SK-N-SH treated with all-trans-retinoic acid at 6 μM for 48 hours (cell line): ENCODE measurements at regions not wholly inside any gene's neighbourhood (a gene's known extent, or its start where the extent isn't known, plus 50 kb on each side); places are given as distances from the start of the nearest gene placed in this dataset.
A peak's percentile ranks its signal among the peaks of the same experiment; 100 is the strongest.

Source experiments
- ATAC-seq: fragments of 200-7000 bp; cut with Tn5 transposase; 3 replicates; pipeline ENCODE4 v1.9.1; 2020; ENCODE audit warnings: mild to moderate bottlenecking, moderate library complexity
- ARNTL ChIP-seq: fragments of 450-650 bp; formaldehyde crosslinking; IDR thresholded peaks from 2 replicates; pipeline ENCODE4 v1.5.0; 2020; ENCODE audit warnings: low read depth, mild to moderate bottlenecking, moderate library complexity, borderline replicate concordance
- BACH2 ChIP-seq: fragments of 250-450 bp; sonication (Bioruptor Pico); IDR thresholded peaks from 2 replicates; pipeline ENCODE4 v1.9.0; 2021; ENCODE audit warnings: mild to moderate bottlenecking, borderline replicate concordance
- CREB5 ChIP-seq: fragments of 250-450 bp; sonication (Bioruptor Pico); IDR thresholded peaks from 2 replicates; pipeline ENCODE4 v1.5.1; 2020; ENCODE audit warnings: low read depth, mild to moderate bottlenecking, moderate library complexity
- CSRNP3 ChIP-seq: fragments of 250-450 bp; sonication (Bioruptor Pico); IDR thresholded peaks from 2 replicates; pipeline ENCODE4 v1.5.1; 2021; ENCODE audit warnings: mild to moderate bottlenecking, moderate library complexity
- ESRRG ChIP-seq: fragments of 250-450 bp; sonication (Bioruptor Pico); IDR thresholded peaks from 2 replicates; pipeline ENCODE4 v1.6.1; 2021; ENCODE audit warnings: mild to moderate bottlenecking
- ISL1 ChIP-seq: fragments of 250-450 bp; sonication (Bioruptor Pico); IDR thresholded peaks from 2 replicates; pipeline ENCODE4 v2.1.2; 2022; ENCODE audit warnings: mild to moderate bottlenecking, moderate library complexity
- OSR1 ChIP-seq: fragments of 250-450 bp; sonication (Bioruptor Pico); IDR thresholded peaks from 2 replicates; pipeline ENCODE4 v1.8.0; 2022; ENCODE audit warnings: moderate library complexity, mild to moderate bottlenecking, inconsistent platforms
- POU6F1 ChIP-seq: fragments of 250-450 bp; sonication (Bioruptor Pico); IDR thresholded peaks from 2 replicates; pipeline ENCODE4 v1.8.0; 2021; ENCODE audit warnings: low read depth, mild to moderate bottlenecking, moderate library complexity, borderline replicate concordance
- PPARA ChIP-seq: fragments of 250-450 bp; sonication (Bioruptor Pico); IDR thresholded peaks from 2 replicates; pipeline ENCODE4 v1.5.0; 2020; ENCODE audit warnings: mild to moderate bottlenecking, borderline replicate concordance
- RARB ChIP-seq: fragments of 250-450 bp; sonication (Bioruptor Pico); IDR thresholded peaks from 2 replicates; pipeline ENCODE4 v1.8.0; 2021; ENCODE audit warnings: mild to moderate bottlenecking, moderate library complexity
- SNAI2 ChIP-seq: fragments of 250-450 bp; sonication (Bioruptor Pico); IDR thresholded peaks from 2 replicates; pipeline ENCODE4 v1.5.0; 2020; ENCODE audit warnings: mild to moderate bottlenecking, moderate library complexity
- ZC3H10 ChIP-seq: fragments of 250-450 bp; sonication (Bioruptor Pico); IDR thresholded peaks from 2 replicates; pipeline ENCODE4 v1.5.1; 2021; ENCODE audit warnings: mild to moderate bottlenecking, moderate library complexity
- ZFP3 ChIP-seq: fragments of 250-450 bp; sonication (Bioruptor Pico); IDR thresholded peaks from 2 replicates; pipeline ENCODE4 v1.5.0; 2020; ENCODE audit warnings: mild to moderate bottlenecking, moderate library complexity
- ZFP30 ChIP-seq: fragments of 450-650 bp; formaldehyde crosslinking; IDR thresholded peaks from 2 replicates; pipeline ENCODE4 v1.5.0; 2022; ENCODE audit warnings: mild to moderate bottlenecking, moderate library complexity
- ZNF70 ChIP-seq: fragments of 450-650 bp; formaldehyde crosslinking; IDR thresholded peaks from 2 replicates; pipeline ENCODE4 v1.5.0; 2020; ENCODE audit warnings: mild to moderate bottlenecking, moderate library complexity
- ZNF8 ChIP-seq: fragments of 450-650 bp; formaldehyde crosslinking; IDR thresholded peaks from 2 replicates; pipeline ENCODE4 v1.5.0; 2020; ENCODE audit warnings: mild to moderate bottlenecking, moderate library complexity
- TF ChIP-seq, protein P1 (sequence below): fragments of 250-450 bp; sonication (Bioruptor Pico); IDR thresholded peaks from 2 replicates; pipeline ENCODE4 v1.5.0; 2020; ENCODE audit warnings: mild to moderate bottlenecking, moderate library complexity
- TF ChIP-seq, protein P2 (sequence below): fragments of 250-450 bp; sonication (Bioruptor Pico); IDR thresholded peaks from 2 replicates; pipeline ENCODE4 v1.8.0; 2020; ENCODE audit warnings: mild to moderate bottlenecking, moderate library complexity, borderline replicate concordance

DNA sequence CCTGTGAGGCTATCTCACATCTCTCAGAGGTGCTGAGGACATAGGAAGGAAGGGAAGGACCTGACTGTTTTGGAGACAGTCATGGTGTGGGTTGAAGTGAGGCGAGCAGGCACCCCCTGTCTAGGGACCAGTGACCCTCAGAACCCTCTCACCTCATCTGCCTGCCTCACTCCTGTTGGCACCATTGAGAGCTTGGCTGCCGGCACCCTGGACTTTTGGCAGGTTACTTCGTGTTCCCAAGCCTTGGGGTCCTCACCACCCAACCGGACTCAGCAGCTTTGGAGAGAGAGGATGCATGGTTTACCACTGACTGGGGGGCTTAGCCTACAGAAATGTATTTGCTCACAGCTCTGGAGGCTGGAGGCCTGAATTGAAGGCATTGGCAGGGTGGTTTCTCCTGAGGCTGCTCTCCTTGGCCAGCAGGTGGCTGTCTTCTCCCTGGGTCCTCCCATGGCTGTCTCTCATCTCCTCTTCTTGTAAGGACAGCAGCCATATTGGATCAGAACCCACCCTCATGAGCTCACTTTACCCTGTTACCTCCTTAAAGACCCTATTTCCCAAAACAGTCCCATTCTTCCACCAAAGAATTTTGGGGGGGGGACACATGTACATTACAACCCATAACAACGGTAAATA, 142.0 kb downstream of the TSN start:
- ATAC-seq, result peak; percentile 79
- TF ChIP-seq ZFP30 (CRISPR knock-in tag), result no peak
- no peak for TF ChIP-seq ZNF8 (CRISPR knock-in tag)
- TF ChIP-seq, protein P1, sequence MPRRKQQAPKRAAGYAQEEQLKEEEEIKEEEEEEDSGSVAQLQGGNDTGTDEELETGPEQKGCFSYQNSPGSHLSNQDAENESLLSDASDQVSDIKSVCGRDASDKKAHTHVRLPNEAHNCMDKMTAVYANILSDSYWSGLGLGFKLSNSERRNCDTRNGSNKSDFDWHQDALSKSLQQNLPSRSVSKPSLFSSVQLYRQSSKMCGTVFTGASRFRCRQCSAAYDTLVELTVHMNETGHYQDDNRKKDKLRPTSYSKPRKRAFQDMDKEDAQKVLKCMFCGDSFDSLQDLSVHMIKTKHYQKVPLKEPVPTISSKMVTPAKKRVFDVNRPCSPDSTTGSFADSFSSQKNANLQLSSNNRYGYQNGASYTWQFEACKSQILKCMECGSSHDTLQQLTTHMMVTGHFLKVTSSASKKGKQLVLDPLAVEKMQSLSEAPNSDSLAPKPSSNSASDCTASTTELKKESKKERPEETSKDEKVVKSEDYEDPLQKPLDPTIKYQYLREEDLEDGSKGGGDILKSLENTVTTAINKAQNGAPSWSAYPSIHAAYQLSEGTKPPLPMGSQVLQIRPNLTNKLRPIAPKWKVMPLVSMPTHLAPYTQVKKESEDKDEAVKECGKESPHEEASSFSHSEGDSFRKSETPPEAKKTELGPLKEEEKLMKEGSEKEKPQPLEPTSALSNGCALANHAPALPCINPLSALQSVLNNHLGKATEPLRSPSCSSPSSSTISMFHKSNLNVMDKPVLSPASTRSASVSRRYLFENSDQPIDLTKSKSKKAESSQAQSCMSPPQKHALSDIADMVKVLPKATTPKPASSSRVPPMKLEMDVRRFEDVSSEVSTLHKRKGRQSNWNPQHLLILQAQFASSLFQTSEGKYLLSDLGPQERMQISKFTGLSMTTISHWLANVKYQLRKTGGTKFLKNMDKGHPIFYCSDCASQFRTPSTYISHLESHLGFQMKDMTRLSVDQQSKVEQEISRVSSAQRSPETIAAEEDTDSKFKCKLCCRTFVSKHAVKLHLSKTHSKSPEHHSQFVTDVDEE, result no peak
- TF ChIP-seq CREB5, result no peak
- TF ChIP-seq PPARA (CRISPR knock-in tag), result no peak

- ATAC-seq, result no peak
- no peak for TF ChIP-seq ZC3H10 (CRISPR knock-in tag)
- TF ChIP-seq ZNF8 (CRISPR knock-in tag), result no peak
- no peak for TF ChIP-seq BACH2 (CRISPR knock-in tag)
- no peak for TF ChIP-seq CSRNP3 (CRISPR knock-in tag)
- TF ChIP-seq SNAI2 (CRISPR knock-in tag), result no peak
- TF ChIP-seq OSR1 (CRISPR knock-in tag), result no peak
- TF ChIP-seq, protein P2, sequence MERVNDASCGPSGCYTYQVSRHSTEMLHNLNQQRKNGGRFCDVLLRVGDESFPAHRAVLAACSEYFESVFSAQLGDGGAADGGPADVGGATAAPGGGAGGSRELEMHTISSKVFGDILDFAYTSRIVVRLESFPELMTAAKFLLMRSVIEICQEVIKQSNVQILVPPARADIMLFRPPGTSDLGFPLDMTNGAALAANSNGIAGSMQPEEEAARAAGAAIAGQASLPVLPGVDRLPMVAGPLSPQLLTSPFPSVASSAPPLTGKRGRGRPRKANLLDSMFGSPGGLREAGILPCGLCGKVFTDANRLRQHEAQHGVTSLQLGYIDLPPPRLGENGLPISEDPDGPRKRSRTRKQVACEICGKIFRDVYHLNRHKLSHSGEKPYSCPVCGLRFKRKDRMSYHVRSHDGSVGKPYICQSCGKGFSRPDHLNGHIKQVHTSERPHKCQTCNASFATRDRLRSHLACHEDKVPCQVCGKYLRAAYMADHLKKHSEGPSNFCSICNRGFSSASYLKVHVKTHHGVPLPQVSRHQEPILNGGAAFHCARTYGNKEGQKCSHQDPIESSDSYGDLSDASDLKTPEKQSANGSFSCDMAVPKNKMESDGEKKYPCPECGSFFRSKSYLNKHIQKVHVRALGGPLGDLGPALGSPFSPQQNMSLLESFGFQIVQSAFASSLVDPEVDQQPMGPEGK (CRISPR knock-in tag), result no peak
- TF ChIP-seq CREB5, result no peak
- TF ChIP-seq ISL1 (CRISPR knock-in tag), result no peak
- no peak for TF ChIP-seq ZFP3 (CRISPR knock-in tag)
- no peak for TF ChIP-seq ARNTL (CRISPR knock-in tag)
- TF ChIP-seq POU6F1 (CRISPR knock-in tag), result no peak
- no peak for TF ChIP-seq RARB (CRISPR knock-in tag)
- TF ChIP-seq ESRRG (CRISPR knock-in tag), result no peak
Observed at GRCh38 chr2:121898483-121898882, 143.0 kb downstream of the TSN start.

DNA sequence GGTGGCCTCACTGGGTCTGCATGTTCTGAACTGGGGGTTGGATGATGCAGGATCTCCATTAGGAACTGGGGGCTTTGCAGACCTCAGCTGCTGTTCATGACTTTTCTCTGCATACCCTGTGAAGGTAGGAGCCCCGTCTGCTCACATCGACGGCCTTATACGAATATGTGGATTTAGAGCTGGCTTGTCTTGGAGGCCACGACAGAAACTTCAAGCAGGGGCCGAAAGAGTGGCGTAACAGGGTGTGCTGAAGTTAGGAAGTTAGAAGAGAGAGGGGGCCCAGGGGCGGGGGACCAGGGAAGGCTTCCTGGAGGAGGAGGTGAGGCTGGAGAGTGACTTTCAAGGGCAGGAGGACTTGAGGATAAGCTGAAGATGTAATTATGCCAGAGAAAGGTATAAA, 144.9 kb downstream of the TSN start:
- ATAC-seq, result no peak
- no peak for TF ChIP-seq ZNF70 (CRISPR knock-in tag)
- no peak for TF ChIP-seq BACH2 (CRISPR knock-in tag)
- TF ChIP-seq ZNF8 (CRISPR knock-in tag), result no peak
